DMS 273 (cell line): ENCODE measurements at regions not wholly inside any gene's neighbourhood (a gene's known extent, or its start where the extent isn't known, plus 50 kb on each side); places are given as distances from the start of the nearest gene placed in this dataset.

Experiments
- DNase-seq: peaks from one replicate; lab custom pipeline; 2025; ENCODE audit not compliant: unreplicated experiment; lab: John Stamatoyannopoulos, UW

- DNase-seq: no peak
Observed at GRCh38 chr9:20012232-20012631, 223.4 kb upstream of the SLC24A2 start.

- peak; percentile 13 for DNase-seq
Observed at GRCh38 chr9:20009606-20010005, 220.8 kb upstream of the SLC24A2 start.

GRCh38 chr9:20002011-20002410 is 213.2 kb upstream of the SLC24A2 start:
- DNase-seq: no peak

GRCh38 chr9:20001058-20001457 is 212.2 kb upstream of the SLC24A2 start:
- no peak for DNase-seq

GRCh38 chr9:19999491-20000057 is 210.7 kb upstream of the SLC24A2 start:
- DNase-seq: peak; percentile 62

- no peak for DNase-seq
Observed at GRCh38 chr9:19998823-19999455, 210.1 kb upstream of the SLC24A2 start.

GRCh38 chr9:19998153-19998552 is 209.3 kb upstream of the SLC24A2 start:
- DNase-seq: peak; percentile 17

GRCh38 chr9:19995619-19996018 is 206.8 kb upstream of the SLC24A2 start:
- DNase-seq: peak; percentile 38

GRCh38 chr9:19994296-19994695 is 205.5 kb upstream of the SLC24A2 start:
- no peak for DNase-seq

- peak; percentile 96 for DNase-seq
Observed at GRCh38 chr9:19992556-19992955, 203.7 kb upstream of the SLC24A2 start.

GRCh38 chr9:19989213-19989612 is 200.4 kb upstream of the SLC24A2 start:
- DNase-seq: no peak

- peak; percentile 71 for DNase-seq
Observed at GRCh38 chr9:19988281-19988680, 199.4 kb upstream of the SLC24A2 start.

GRCh38 chr9:19985081-19985480 is 196.2 kb upstream of the SLC24A2 start:
- no peak for DNase-seq

GRCh38 chr9:19976226-19976625 is 187.4 kb upstream of the SLC24A2 start:
- no peak for DNase-seq

- no peak for DNase-seq
Observed at GRCh38 chr9:19975499-19975898, 186.7 kb upstream of the SLC24A2 start.

- DNase-seq: no peak
Observed at GRCh38 chr9:19969721-19970120, 180.9 kb upstream of the SLC24A2 start.

GRCh38 chr9:19967888-19968459 is 179.1 kb upstream of the SLC24A2 start:
- no peak for DNase-seq

GRCh38 chr9:19967216-19967887 is 178.5 kb upstream of the SLC24A2 start:
- DNase-seq: peak; percentile 67

- no peak for DNase-seq
Observed at GRCh38 chr9:19965336-19965735, 176.5 kb upstream of the SLC24A2 start.

- DNase-seq: no peak
Observed at GRCh38 chr9:19947996-19948395, 159.2 kb upstream of the SLC24A2 start.

- DNase-seq: peak; percentile 59
Observed at GRCh38 chr9:19946441-19947109, 157.7 kb upstream of the SLC24A2 start.

- no peak for DNase-seq
Observed at GRCh38 chr9:19941874-19942273, 153.0 kb upstream of the SLC24A2 start.
